T-helper 2 cell (primary cell): ENCODE measurements at regions not wholly inside any gene's neighbourhood (a gene's known extent, or its start where the extent isn't known, plus 50 kb on each side); places are given as distances from the start of the nearest gene placed in this dataset.

Source experiments
- DNase-seq, 5 experiments: peaks; one replicate each; pipeline versions ENCODE4 v3.0.0 to v3.0.0-alpha.2; 2012 to 2022

DNA sequence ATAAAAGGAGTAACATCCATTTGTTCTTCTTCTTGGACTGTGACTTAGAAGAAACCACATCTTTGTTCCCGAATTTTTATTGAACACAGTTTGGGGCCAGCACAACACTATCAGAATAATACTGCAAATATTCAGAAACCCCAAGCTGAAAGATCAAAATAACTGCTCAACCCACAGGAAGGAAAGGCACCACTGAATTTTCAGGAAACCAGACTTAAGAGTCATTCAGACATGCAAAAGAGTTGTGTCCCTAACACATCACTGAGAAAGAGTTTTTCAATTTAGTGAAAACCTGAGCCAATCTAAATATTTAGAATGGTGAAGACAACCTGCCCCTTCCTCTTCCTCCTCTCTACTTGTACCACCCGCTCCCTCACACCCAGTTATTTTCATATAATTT, 295.0 kb upstream of the RORA start:
- no peak for DNase-seq

DNA sequence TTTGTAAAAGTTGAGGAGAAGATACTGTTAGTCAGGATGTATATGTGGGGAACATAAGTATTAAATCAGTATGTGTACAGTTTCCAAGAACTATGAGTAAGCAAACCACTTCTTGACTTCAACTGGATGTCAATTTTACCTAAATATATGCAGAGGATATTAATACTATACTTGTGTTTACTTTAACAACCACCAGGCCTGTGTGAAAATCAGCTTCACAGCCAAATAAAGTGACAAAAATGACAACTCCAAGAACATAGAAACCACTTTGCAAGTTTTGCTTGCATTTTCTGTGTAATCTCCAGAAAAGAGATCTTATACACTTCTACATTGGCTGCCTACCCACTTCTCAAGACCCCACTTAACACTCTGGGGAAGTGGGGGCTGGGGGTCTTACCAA, 293.3 kb upstream of the RORA start:
- no peak for DNase-seq

DNA sequence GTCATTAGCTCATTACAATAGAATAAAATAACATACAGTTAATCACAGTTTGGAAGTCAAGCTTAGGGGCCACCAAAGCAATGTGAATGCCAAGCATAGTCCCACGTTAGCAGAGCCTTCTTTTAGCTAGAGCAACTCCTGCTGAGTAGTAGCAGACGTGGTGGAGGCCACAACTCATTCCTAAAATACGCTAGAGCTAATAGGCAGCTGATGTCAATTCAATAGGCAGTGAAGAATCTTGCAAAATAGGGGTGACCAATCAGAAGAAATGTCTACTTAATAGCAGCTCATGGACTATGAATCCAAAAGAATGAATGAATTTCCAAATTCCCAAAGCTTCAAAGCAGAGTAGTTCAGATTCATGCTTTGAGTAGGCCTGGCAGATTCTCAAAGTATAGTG, 292.9 kb upstream of the RORA start:
- DNase-seq, result no peak

DNA sequence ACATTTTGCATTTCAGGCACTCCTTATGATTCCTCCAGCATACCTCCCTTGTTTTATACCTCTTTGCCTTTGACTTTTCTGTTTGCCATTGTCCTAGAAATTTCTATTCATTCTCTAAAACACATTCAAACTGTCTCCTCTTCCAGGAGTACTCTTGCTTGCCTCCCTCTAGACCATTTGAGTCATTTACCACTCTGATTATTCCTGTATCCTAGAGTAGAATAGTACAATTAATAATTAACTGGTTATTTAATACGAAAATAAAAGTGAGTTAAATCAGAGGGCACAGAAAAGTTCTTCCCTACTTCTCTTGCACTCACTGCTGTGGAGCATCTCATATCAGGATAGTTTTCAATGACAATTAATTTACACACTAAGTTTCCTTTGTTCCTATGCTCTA, 290.2 kb upstream of the RORA start:
- no peak for DNase-seq

DNA sequence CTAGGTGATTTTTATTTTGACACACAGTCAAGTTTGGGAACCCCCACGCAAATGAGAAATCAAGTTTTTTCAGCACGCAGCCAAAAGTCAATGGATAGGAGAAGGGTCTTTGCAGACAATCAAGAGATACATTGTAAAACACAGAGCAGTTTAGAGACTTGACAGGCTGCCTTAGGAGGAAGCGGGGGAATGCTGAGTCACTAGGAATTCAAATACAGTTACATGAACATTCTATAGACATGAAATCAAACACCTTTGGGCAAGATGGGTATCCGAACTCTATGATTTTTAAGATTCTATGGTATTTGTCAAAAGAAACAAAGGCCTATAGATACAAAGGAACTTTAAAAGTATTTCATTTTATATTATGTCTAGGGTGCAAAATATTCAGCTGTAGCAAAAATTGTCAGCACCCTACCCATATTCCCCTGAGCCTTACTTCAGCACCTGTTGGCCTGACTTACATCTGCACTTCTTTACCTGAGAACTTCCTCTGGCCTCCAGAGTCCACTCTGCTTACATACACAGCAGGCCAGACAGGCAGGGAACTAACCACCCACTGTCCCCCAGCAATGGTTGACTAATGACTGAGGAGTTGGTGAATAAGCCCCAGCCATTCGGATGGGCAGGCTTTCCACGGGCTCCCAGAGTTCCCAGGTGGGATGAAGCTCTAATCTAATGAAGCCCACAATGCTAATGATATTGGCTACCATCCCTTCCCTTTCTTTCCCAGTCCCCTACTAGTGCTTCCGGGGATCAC, 289.3 kb upstream of the RORA start:
- no peak for DNase-seq

DNA sequence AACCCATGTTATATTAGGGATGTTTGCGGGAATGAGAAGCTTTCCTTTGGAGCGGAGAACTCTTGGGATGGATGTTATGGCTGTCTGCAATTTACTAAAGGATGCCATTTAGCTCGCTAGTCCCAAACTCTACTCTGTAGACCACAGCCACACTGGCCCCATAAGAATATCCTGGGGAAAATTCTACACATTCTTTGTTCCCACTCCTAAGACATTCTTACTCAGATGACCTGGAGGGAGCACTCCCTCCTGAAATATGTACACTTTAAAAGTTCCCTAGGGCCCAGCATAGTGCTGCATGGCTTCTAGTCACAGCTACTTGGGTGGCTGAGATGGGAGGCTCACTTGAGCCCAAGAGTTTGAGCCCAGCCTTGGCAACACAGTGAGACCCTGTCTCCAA, 288.7 kb upstream of the RORA start:
- DNase-seq, result no peak

DNA sequence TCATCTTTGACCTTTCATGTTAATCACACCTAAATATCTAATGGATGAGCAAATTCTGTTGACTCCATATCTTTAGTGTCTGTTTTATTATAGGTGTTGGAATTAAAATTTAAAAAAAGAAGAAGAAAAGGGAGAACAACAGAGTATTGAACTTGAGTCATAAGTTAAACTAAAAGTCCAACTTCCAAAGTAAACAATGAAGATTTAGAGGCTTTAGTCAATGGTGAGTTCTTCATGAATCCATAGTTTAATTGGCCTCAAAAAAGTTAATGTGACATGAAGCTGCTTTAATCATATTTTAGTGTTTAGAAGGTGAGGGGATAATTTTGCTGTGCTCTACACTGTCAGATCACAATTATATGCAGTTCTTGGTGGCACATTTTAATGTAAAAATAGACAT, 288.2 kb upstream of the RORA start:
- no peak for DNase-seq

DNA sequence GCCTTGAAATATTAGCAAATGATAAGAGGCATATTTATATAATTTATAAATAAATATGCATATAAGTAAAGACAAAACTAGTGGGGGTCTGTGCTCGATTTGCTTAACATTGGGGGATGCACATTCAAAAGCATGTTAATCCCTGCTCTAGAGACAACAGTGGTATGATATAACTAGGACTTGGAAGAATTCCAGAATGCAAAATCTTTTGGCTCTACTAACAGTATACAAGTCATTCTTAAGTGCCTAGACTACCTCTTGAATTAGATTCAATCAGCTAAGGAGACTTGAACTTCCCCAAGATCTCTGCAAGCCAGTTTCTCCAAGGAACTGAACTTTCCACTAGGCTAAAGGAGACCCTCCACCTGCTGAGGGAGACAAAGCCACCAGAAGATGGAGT, 282.7 kb upstream of the RORA start:
- DNase-seq, result no peak

DNA sequence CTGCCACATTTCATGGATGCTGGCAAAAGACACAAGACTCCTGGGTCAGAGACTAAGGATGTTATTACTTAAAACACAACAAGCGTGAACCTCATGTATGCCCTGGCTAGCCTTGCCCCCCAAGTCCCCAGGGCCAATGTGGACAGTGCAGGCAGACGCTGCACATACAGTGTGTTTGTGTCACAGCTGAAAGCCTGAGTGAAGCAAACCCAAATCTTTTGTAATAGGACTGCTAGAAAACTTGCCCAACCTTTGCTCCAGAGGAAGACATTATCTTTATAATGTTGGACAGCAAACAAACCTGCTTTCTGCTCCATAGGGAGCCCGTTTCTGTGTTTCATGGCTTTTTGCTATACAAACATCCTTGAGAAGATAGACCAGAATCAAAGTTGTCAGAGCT, 282.0 kb upstream of the RORA start:
- no peak for DNase-seq

DNA sequence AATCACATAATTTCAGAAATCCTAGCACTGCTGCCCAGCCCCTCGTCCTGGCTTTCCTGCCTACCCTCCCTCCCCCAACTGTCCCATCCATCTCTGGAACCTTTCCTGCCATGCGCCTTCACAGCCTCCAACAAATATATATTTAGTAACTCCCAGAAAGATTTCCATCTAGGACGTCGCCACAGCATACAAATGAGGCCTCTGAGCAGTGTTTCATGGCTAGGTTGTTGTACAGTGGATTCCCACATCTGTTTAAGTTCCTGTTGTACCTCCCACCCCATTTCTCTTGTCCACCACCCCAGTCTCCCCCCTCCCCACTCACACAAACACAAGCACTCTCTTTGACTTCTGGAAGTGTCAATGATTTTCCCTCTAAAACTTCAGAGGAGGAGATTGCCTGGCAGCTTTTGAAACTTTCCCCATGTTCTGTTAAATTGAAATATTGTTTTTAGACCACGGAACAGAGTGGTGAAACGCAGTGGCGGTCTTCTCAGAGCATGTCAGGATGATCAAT, 280.3 kb upstream of the RORA start:
- DNase-seq, result no peak

DNA sequence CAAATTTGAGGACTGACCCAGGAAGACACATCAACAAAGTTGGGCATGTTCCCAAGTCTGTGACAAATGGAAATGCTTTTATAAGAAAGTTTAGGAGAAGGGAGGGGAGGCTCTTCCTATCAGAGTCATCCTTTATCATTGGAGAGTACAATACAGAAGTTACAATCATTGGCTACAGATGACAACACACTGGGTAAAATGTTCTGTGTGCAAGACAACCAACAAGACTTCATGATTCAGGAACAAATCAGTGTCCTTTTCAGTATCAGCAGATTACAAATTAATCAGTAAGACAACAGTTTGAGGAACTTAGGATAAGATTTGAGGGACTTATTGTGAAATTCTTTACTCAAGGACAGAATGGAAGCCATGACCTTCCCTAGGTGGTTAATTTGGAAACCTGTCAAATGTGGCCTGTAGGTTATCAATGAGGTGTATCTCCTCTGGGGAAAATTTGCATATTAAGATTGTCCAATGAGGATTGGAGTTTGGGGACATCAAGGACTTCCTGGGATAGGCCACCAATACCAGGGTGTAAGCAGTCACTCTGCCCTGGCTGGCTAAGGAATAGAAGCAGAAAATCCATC, 274.4 kb upstream of the RORA start:
- no peak for DNase-seq

DNA sequence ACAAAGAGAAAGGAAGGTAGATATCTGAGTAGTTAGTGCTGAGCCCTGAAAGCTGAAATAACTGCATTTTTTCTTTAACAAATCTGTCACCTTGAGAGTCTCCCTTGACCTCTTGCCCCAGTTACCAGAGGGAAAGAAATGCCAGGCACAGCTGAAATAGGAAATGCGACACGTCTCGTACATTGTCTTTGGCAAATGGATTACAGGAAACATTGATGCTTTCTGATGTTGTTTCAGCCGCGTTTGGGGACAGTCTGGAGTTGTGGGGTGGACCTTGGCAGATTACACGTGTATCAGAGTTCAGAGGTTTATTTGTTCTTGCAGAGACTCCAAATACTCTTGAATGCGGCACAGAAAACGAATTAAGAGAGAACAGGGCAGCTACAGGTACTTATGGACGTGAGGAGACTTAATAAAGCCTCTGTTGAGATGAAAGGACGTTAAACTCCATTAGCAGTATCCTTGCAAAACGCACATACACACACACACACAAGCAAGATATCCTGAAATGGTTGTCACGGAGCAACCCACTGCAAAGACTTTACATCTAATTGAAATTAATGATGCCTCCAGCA, 272.8 kb upstream of the RORA start:
- DNase-seq, result no peak

DNA sequence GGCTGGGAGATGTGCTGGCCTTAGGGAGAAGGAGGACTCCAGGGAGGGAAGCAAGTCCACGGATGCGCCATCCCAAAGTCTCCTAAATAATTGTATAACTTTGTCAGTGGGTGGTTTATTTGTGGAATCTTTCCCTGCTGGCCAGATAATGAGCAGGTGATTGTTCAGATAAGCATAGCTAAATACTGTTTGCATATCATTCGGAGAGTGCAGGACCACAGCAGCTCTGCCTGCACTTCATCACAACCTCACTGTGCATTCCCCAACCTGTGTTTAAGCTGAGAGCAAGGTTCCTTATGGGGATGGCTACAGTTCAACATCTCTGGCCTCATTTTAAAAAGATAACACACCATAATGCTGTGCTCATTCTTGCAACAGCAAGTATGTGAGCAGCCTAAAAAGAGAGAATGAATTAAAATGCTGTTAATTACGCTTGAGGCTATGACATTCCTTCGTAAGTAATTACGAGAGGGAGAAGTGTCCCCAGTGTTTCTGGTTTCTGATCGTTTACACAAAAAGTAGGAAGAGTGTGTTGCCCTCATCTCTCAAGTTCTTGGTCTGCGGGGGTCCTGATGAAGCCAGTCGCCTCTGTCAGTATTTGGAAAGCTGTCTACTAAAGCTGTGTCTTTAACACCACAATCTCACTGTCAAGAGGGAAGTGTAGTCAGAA, 272.0 kb upstream of the RORA start:
- no peak for DNase-seq

DNA sequence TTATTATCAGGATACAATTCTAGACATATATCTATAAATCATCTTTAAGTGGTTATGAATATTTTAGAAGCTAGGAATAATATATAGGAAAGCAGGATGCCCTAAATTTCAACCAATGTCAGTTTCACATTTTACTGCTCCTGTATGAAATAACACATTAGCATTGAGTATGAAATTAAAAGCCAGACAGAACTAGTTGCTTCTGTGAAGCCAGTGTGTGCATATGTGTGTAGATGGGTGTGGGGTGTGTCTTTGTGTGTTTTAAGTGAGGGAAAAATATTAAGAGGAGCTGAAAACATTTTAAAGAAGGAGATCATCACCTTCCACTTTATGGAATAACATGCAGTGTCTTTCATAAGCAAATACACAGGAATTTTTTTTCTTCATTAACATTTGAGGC, 271.4 kb upstream of the RORA start:
- no peak for DNase-seq

DNA sequence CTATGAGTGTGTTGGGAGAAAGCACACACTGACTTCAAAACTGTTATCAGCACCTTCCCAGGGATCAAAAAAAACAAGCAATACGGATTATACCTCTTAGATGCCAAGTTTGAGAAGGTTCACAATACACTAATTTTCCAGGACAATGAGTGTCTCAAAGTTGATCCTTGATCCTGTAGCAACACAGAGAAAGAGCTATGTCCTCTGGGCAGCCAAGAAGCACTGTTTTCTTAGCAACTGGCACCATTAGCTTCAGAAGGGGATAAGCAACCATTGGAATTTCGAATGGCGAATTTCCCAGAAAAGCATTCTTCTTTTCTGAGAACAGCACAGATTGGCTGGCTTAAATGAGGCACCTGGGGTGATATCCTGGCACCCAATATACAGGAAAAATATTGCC, 270.3 kb upstream of the RORA start:
- no peak for DNase-seq

DNA sequence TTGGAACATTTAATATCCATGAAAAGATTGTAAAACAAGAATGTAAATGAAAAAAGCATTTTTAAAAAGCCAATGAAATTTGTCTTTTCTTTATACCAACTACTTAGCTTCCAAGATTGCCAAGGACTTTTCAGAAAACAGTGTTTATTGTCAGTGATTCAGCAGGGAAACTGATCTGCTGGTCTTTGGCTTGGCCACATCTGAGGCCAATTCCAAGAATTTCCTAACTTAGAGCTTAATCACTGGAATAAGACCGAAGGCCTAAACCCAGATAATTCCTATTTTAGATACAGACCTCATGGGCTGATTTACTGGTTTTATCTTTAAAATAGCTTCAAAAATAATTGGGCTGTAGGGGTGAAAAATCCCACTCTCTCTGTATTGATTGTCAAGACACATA, 260.5 kb upstream of the RORA start:
- no peak for DNase-seq

DNA sequence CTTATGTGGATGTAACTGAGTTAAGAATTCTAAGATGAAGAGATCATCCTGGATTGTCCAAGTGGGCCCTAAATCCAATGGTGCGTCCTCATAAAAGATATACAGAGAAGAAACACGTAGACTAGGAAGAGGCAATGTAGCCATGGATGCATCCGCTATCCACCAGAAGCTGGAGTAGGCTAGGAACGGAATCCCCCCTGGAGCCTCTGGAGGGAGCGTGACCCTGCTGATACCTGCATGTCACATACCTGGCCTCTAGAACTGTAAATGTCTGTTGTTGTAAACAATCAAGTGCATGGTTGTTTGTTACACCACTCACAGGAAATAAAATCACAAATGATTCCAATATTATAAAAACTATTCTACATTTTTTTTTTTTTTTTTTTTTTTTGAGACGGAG, 254.5 kb upstream of the RORA start:
- DNase-seq, result no peak

DNA sequence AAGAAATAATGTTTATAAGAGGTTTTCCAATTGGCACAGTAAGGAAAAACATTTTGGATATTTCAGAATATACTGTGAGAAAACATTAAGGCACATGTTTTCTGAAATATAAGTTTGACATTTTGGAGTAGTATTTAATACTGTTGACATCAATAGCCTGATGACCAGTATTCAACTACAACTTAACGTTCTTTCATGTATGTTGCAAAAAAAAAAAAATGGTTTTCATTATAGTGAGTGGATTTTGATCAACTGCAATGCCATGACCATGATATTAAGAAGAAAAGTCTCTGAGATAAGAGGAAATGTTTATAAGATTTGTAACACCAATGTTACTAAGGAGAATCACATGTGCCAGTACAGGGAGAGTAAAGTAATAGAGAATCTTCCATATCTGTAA, 252.8 kb upstream of the RORA start:
- DNase-seq, result no peak

DNA sequence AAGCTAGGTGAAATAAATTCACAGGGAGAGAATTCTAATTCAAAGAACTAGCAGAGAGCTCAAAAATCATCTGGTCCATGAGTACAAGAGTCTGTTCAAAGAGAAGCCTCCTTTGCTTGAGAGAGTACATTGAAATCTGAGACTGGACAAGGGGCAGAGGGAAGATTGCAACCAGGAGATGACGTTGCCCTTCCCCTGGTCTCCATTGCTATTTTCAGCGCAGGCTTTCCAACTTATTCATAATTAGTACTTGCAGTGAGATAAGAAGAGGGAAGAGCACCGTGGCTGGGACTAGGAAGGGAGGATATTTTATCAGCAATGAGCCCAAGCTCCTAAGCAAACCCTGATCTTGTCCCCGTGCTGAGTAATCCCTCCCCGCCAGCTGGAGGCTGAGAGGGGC, 251.8 kb upstream of the RORA start:
- no peak for DNase-seq

DNA sequence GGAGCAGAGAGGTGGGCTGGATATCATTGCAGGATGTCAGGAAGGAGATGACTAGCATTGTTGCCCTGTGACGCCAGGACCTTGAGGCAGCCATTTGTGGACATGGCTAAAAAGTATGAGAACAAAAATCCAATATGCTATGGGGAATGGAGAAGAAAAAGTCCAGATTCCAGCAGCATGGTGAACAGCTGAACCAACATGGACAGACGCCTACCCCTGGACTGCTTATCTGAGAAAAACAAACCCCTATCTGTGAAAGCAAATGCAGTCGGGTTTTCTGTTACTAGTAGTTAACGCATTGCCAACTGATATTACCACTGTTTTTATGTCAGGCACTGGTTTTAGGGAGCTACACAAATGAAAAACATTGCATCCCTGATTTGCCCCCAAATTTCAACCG, 251.2 kb upstream of the RORA start:
- DNase-seq, result no peak

DNA sequence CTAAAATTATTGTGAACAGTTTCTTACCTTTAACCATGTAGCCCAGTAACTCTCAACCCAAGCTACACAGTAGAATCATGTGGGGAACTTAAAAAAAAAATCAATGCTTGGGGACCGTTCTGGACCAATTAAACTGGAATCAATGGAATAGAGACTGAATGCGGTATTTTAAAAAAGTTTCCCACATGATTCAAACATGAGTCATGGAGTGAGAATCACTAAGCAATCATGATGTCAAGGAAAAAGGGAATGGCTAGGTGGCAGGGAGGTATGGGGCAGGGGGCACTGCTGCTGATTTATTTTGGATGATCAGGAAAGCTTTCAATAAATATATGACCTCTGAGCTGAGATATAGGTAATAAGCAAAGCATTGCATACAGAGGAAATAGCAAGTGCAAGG, 250.5 kb upstream of the RORA start:
- DNase-seq, result no peak

DNA sequence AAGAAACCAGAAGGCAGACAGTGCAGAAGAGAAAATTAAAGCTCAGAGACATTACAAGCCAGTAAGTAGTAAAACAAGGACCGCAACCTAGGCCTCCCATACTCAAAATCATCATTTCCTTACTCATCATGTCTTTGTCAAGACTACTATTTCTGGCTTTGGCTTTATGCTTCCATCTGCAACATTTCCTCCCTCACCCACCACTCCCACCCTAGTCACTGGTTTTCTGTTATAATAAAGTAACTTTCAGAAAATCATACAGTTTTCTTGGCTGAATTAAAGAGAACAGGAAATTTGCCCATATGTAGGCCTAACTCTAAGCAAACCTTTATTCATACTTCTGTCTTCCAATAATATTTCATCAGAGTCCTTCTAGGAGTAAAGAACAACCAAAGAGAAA, 247.6 kb upstream of the RORA start:
- DNase-seq, result no peak

DNA sequence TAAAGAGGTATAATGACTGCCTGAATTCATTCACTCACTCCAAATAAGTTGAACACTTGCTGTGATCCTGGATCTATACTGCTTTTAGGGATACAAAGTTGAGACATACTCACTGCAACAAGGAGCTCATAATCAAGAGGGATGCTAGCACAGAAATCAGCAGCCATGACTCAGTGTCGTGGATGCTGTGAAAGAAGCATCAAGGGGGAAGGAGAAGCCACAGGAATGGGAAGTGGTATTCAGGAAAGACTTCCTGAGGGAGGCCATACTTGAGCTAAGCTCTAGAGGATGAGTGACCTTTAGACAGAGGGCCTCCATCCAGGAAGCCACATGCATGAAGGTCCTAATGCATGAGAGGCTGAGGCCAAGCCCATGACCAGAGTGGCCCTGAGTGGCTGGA, 245.7 kb upstream of the RORA start:
- no peak for DNase-seq

DNA sequence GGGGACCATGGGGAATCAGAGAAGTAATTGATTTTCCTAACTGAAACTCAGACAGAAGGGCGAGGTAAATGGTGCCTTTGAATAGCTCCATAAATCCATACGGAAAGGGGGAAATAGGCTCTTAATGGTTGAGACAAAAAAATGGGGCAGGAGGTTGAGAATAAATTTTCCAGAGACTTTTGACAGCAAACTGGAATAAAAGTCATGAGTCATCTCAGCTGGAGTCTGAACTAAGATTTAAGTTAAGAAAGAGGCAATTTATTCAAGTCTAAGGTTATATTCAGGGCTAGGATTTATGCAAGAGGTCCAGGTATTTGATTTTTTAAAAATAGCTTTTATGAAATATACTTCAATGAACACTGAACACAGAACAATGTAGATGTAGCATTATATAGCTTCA, 238.7 kb upstream of the RORA start:
- no peak for DNase-seq
